Subcutaneous abdominal adipose tissue (tissue), 5 donors: ENCODE measurements at regions not wholly inside any gene's neighbourhood (a gene's known extent, or its start where the extent isn't known, plus 50 kb on each side); places are given as distances from the start of the nearest gene placed in this dataset.

Experiments
- H3K27ac ChIP-seq: one replicate; pipeline ENCODE4 v1.7.0; 2013; ENCODE audit warnings: low read depth, mild to moderate bottlenecking, inconsistent platforms, low read length, moderate library complexity
- H3K27me3 ChIP-seq, 5 donors: one replicate each; pipeline ENCODE4 v1.7.0; 2013; ENCODE audit warnings: low read length in 5 of 5, inconsistent platforms in 1 of 5; ENCODE audit not compliant: control insufficient read depth in 5 of 5, insufficient read depth in 4 of 5
- H3K36me3 ChIP-seq, 5 donors: one replicate each; pipeline ENCODE4 v1.7.0; 2013; ENCODE audit warnings: low read length in 5 of 5; ENCODE audit not compliant: control insufficient read depth in 5 of 5, insufficient read depth in 5 of 5
- H3K4me1 ChIP-seq, 5 donors: one replicate each; pipeline ENCODE4 v1.7.0; 2013; ENCODE audit warnings: low read length in 5 of 5, mild to moderate bottlenecking in 3 of 5, moderate library complexity in 1 of 5; ENCODE audit not compliant: control insufficient read depth in 5 of 5, insufficient read depth in 5 of 5
- H3K4me3 ChIP-seq, 5 donors: one replicate each; pipeline ENCODE4 v1.7.0; 2013; ENCODE audit warnings: low read length in 5 of 5, low read depth in 1 of 5
- H3K9ac ChIP-seq, 5 donors: one replicate each; pipeline ENCODE4 v1.7.0; 2013; ENCODE audit warnings: low read length in 5 of 5, mild to moderate bottlenecking in 4 of 5, moderate library complexity in 3 of 5
- H3K9me3 ChIP-seq, 5 donors: one replicate each; pipeline ENCODE4 v1.7.0; 2013; ENCODE audit warnings: low read length in 5 of 5; ENCODE audit not compliant: control insufficient read depth in 5 of 5
- donor health status: healthy.
- donor health status: healthy.
- donor health status: healthy.
- donor health status: healthy.
- donor health status: healthy.

GRCh38 chr17:71679832-71680231 lies 441.0 kb upstream of the SOX9 start:
- H3K36me3 ChIP-seq, result no peaks in the 10 kb centered on the region
- H3K9me3 ChIP-seq, result no peaks in the 10 kb centered on the region
- peaks cover 0 to 12% (median 3%) of the 10 kb centered on the region in 5 donors for H3K4me1 ChIP-seq
- H3K27me3 ChIP-seq, result no peaks in the 10 kb centered on the region
- H3K9ac ChIP-seq, result no peak overlapping the region
- no peak overlapping the region for H3K4me3 ChIP-seq
- no peak overlapping the region for H3K27ac ChIP-seq

- Histone ChIP-seq H3K9ac (no peak overlapping the region), H3K4me3 (no peak overlapping the region), H3K27me3 (no peaks in the 10 kb centered on the region), H3K27ac (no peak overlapping the region), H3K4me1 (peaks cover 0 to 6% (median 0%) of the 10 kb centered on the region in 5 donors), H3K9me3 (no peaks in the 10 kb centered on the region), H3K36me3 (no peaks in the 10 kb centered on the region)
Measured at GRCh38 chr17:71681427-71682173, 439.2 kb upstream of the SOX9 start.

GRCh38 chr17:71682174-71682494 lies 438.7 kb upstream of the SOX9 start:
- Histone ChIP-seq H3K9ac (no peak overlapping the region), H3K27ac (no peak overlapping the region), H3K36me3 (no peaks in the 10 kb centered on the region), H3K9me3 (no peaks in the 10 kb centered on the region), H3K4me1 (peaks cover 0 to 4% (median 0%) of the 10 kb centered on the region in 5 donors), H3K27me3 (no peaks in the 10 kb centered on the region), H3K4me3 (no peak overlapping the region)

GRCh38 chr17:71689782-71690181 lies 431.0 kb upstream of the SOX9 start:
- H3K27ac ChIP-seq, result no peak overlapping the region
- no peak overlapping the region for H3K9ac ChIP-seq
- H3K9me3 ChIP-seq, result peaks cover 0 to 4% (median 0%) of the 10 kb centered on the region in 5 donors
- no peak overlapping the region for H3K4me3 ChIP-seq
- no peaks in the 10 kb centered on the region for H3K27me3 ChIP-seq
- H3K4me1 ChIP-seq, result no peaks in the 10 kb centered on the region
- H3K36me3 ChIP-seq, result no peaks in the 10 kb centered on the region

- no peaks in the 10 kb centered on the region for H3K36me3 ChIP-seq
- no peak overlapping the region for H3K27ac ChIP-seq
- H3K9ac ChIP-seq, result no peak overlapping the region
- H3K9me3 ChIP-seq, result no peaks in the 10 kb centered on the region
- no peaks in the 10 kb centered on the region for H3K4me1 ChIP-seq
- no peaks in the 10 kb centered on the region for H3K27me3 ChIP-seq
- H3K4me3 ChIP-seq, result no peak overlapping the region
Measured at GRCh38 chr17:71699907-71700306, 420.9 kb upstream of the SOX9 start.

GRCh38 chr17:71703701-71704100 lies 417.1 kb upstream of the SOX9 start:
- no peaks in the 10 kb centered on the region for H3K36me3 ChIP-seq
- H3K4me3 ChIP-seq, result no peak overlapping the region
- no peaks in the 10 kb centered on the region for H3K4me1 ChIP-seq
- no peaks in the 10 kb centered on the region for H3K9me3 ChIP-seq
- no peaks in the 10 kb centered on the region for H3K27me3 ChIP-seq
- no peak overlapping the region for H3K9ac ChIP-seq
- no peak overlapping the region for H3K27ac ChIP-seq

- Histone ChIP-seq H3K27me3 (no peaks in the 10 kb centered on the region), H3K9me3 (no peaks in the 10 kb centered on the region), H3K27ac (no peak overlapping the region), H3K4me3 (no peak overlapping the region), H3K4me1 (no peaks in the 10 kb centered on the region), H3K36me3 (no peaks in the 10 kb centered on the region), H3K9ac (no peak overlapping the region)
Measured at GRCh38 chr17:71709271-71709890, 411.4 kb upstream of the SOX9 start.

- no peak overlapping the region for H3K27ac ChIP-seq
- no peaks in the 10 kb centered on the region for H3K4me1 ChIP-seq
- H3K27me3 ChIP-seq, result no peaks in the 10 kb centered on the region
- no peak overlapping the region for H3K9ac ChIP-seq
- no peak overlapping the region for H3K4me3 ChIP-seq
- H3K9me3 ChIP-seq, result no peaks in the 10 kb centered on the region
- no peaks in the 10 kb centered on the region for H3K36me3 ChIP-seq
Measured at GRCh38 chr17:71709946-71710345, 410.9 kb upstream of the SOX9 start.

- Histone ChIP-seq H3K36me3 (no peaks in the 10 kb centered on the region), H3K9ac (no peak overlapping the region), H3K4me3 (no peak overlapping the region)
Measured at GRCh38 chr17:71710816-71711215, 410.0 kb upstream of the SOX9 start.

GRCh38 chr17:71713846-71714245 lies 407.0 kb upstream of the SOX9 start:
- H3K4me3 ChIP-seq, result no peak overlapping the region
- H3K4me1 ChIP-seq, result no peaks in the 10 kb centered on the region
- no peak overlapping the region for H3K27ac ChIP-seq
- no peaks in the 10 kb centered on the region for H3K27me3 ChIP-seq
- no peaks in the 10 kb centered on the region for H3K36me3 ChIP-seq
- H3K9ac ChIP-seq, result no peak overlapping the region
- peaks cover 0 to 14% (median 12%) of the 10 kb centered on the region in 5 donors for H3K9me3 ChIP-seq

More at GRCh38 chr17:71710816-71711215, 410.0 kb upstream of the SOX9 start:
- H3K9me3 ChIP-seq, result no peaks in the 10 kb centered on the region
- H3K27me3 ChIP-seq, result no peaks in the 10 kb centered on the region
- no peak overlapping the region for H3K27ac ChIP-seq
- no peaks in the 10 kb centered on the region for H3K4me1 ChIP-seq
